Fibroblast of lung (primary cell): ENCODE measurements at regions not wholly inside any gene's neighbourhood (a gene's known extent, or its start where the extent isn't known, plus 50 kb on each side); places are given as distances from the start of the nearest gene placed in this dataset.

Source experiments
- CTCF ChIP-seq, 2 donors: IDR thresholded peaks in 1 of 2; conservative IDR thresholded peaks in 1 of 2; 1 replicate in 1 of 2; 2 replicates in 1 of 2; pipeline ENCODE4 v1.5.1; 2011 to 2012; ENCODE audit warnings: low read length in 2 of 2, control low read depth in 1 of 2, inconsistent platforms in 1 of 2, low read depth in 1 of 2, mild to moderate bottlenecking in 1 of 2
- EZH2 ChIP-seq: IDR thresholded peaks from 2 replicates; pipeline ENCODE4 v1.5.1; 2012; ENCODE audit warnings: low read length, control low read depth, mild to moderate bottlenecking; ENCODE audit errors: missing control alignments

- TF ChIP-seq CTCF (conservative IDR thresholded peaks at IDR 0.05 in 1 of 2, IDR thresholded peaks at IDR 0.05 in 1 of 2; ENCODE audit: low read depth in 1 of 2, low read length in 2 of 2): no peak
- TF ChIP-seq EZH2: no peak
These were observed 270.2 kb upstream of the CPHXL start for GRCh38 chr16:75996491-75996890.
